Fibroblast of skin of right biceps (primary cell): ENCODE measurements at regions not wholly inside any gene's neighbourhood (a gene's known extent, or its start where the extent isn't known, plus 50 kb on each side); places are given as distances from the start of the nearest gene placed in this dataset.
"Not testable (repeated sequence)": the region's sequence is repeated elsewhere in the genome, so short reads cannot be mapped to it uniquely, and the experiment has no call there.

ENCODE experiments used
- DNase-seq: peaks from one replicate; pipeline ENCODE4 v3.0.0-alpha.2; 2013

GRCh38 chr3:112736386-112736785, 95.4 kb upstream of the CCDC80 start:
- DNase-seq: peak; percentile 33

DNA sequence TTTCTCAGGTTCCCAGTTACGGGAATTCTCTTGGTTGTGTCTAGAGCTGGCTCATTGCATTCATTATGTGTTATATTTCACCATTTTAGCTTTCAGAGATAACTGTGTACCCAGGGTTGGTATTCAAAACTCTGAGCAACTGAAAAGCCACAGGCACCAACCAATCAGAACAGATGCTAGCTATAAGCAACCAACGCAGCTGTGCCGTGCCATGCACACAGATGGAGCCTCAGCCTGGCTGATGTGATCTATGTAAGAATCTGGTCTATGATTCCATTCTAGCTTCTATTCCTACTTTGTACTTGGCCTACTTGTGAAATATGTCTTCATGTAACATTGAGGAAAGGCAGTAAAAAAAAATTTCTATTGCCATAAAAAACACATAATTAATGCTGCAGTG, 95.0 kb upstream of the CCDC80 start:
- DNase-seq: no peak

DNA sequence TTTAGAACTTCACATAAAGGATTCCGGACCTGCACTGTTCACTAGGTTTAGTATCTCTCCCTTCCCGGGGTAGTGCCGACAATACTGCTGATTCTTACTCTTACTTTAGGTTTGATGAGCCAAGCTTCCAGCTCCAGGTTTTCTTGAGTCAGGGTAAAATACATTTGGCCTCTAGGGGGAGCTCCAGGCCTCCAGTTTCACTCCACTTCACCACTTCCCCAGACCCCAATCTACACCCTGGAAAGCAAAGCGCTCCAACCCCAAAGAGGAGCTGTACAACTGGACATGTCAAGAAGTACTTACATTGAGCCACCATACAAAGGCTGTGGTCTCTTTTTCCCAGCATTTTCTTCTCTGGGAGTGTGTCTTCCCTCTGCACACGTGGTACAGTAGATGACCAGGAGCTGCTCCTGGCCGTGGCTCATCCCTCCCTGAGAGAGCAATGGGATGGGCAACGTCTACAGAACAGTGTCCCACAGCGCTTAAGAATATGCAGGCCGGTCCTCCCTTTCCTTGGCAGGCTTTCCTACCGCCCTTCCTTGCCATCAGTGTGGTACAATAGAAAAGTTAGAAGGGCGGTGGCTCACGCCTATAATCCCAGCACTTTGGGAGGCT, 93.9 kb upstream of the CCDC80 start:
- peak; percentile 82 for DNase-seq

DNA sequence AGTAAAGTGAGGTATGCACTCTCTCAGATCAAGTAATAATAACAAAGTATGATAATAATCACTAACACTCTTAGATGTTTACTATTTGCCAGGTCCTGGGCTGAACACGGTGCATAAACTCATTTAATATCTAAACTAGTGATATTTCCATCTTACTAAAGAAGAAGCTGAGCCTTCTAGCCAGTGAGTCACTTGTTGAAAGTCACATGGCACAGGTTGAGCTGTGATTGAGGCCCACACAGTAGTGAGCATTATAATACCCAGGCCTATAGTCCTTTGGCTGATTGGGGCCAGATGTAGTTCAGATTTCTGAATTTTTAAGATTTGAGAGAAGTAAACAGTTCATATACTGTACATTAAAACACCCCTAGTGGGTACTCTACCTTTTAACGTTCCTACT, 93.2 kb upstream of the CCDC80 start:
- DNase-seq: peak; percentile 44

DNA sequence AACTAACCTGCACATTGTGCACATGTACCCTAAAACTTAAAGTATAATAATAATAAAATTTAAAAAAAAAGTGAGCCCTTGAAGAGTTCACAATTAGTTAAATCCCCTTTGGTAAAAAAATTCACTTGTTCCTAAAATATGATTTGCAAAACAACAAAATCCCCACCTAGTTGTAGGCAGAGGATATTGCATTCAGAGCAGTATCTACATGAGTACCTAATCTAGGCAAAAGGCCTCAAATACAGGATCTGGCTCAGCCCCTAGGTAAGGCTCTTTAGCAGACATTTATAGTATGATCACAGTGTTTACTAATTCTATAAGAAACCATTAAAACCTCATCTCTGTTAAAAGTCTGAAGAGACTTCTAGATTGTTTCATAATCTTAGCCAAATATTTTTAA, 89.3 kb upstream of the CCDC80 start:
- DNase-seq: no peak

DNA sequence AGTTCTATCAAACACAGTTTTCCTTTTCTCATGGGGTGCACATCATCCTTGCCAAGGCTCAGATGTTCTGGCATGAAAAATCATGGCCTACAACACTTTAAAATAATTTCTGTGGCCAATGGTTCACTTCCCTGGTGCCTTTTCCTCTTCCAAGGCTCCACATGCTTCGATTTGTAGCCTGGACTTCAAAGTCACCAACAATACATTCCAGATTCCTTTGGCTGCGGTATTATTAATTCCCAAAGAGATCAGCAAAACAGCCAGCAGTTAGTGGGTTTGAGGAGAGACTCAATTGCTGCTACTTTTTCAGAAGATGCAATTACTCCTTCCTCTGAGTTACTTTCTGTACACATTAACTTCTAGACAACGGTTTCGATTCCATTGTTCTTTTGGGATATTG, 80.3 kb upstream of the CCDC80 start:
- no peak for DNase-seq

- no peak for DNase-seq
These were observed 78.0 kb upstream of the CCDC80 start for GRCh38 chr3:112718967-112719366.

DNA sequence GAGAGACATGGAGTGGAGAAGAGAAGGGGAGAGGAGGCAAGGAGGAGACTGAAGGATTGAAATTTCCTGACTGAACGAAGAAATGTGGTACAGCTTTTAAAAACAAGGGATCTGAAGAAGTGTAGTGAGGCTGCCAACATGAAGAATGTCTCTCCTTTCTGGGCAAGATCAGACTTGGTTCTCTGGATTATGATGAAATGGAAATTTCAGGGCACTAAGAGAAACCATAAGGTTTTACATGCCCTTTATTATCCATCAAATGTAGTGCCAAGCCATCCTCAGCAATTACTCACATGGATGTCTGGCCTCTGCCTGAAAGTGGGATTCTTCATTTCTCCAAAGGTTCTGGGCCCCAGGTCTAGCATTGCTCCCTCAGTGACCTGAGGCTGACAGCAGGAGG, 77.6 kb upstream of the CCDC80 start:
- DNase-seq: no peak

- peak; percentile 62 for DNase-seq
These were observed 69.0 kb upstream of the CCDC80 start for GRCh38 chr3:112709911-112710310.

DNA sequence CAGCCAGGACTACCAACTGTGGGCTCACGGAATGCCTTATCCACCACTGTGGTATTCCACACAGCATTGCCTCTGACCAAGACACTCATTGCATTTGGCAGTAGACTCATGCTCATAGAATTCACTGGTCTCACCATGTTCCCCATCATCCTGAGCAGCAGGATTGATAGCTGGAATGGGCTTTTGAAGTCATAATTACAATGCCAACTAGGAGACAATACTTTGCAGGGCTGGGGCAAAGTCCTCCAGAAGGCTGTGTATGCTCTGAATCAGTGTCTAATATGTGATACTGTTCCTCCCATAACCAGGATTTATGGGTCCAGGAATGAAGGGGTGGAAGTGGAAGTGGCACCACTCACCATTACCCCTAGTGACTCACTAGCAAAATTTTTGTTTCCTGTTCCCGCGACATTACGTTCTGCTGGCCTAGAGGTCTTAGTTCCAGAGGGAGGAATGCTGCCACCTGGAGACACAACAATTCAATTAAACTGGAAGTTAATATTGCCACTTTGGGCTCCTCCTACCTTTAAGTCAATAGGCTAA, 58.6 kb upstream of the CCDC80 start:
- peak; percentile 87 for DNase-seq

DNA sequence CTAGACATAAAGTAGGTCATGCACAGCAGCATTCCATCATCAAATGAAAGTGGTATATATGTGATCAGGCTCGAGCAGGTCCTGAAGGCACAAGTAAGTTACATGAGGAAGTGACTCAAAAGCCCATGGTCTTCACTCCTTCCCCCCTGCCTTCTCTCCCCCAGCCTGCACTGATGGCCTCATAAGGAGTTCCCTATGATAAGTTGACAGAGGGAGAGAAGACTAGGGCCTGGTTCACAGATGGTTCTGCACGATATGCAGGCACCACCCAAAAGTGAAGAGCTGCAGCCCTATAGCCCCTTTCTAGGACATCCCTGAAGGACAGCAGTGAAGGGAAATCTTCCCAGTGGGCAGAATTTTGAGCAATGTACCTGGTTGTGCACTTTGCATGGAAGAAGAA, 57.5 kb upstream of the CCDC80 start:
- not testable (repeated sequence) for DNase-seq

GRCh38 chr3:112696244-112696643, 55.3 kb upstream of the CCDC80 start:
- DNase-seq: peak; percentile 29

GRCh38 chr3:112695377-112696108, 54.6 kb upstream of the CCDC80 start:
- peak; percentile 43 for DNase-seq

DNA sequence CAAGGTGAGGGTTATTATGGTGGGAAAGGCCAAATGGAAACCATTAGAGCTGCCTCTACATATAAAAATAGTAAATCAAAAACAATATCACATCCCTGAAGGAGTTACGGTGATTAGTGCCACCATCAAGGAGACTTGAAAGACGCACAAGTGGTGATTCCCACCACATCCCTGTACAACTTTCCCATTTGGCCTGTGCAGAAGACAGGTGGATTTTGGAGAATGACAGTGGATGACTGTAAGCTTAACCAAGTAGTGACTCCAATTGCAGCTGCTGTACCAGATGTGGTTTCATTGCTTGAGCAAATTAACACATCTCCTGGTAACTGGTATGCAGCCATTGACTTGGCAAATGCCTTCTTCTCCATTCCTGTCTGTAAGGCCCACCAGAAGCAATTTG, 54.0 kb upstream of the CCDC80 start:
- not testable (repeated sequence) for DNase-seq

GRCh38 chr3:112693186-112693585, 52.2 kb upstream of the CCDC80 start:
- DNase-seq: no peak
